NCI-H526 (cell line): ENCODE measurements at regions not wholly inside any gene's neighbourhood (a gene's known extent, or its start where the extent isn't known, plus 50 kb on each side); places are given as distances from the start of the nearest gene placed in this dataset.
"Not testable (repeated sequence)": the region's sequence is repeated elsewhere in the genome, so short reads cannot be mapped to it uniquely, and the experiment has no call there.

Experiments used
- DNase-seq, 2 experiments: peaks; one replicate each; lab custom pipeline; 2025; lab: John Stamatoyannopoulos, UW

- DNase-seq, result no peak
Measured at GRCh38 chr3:88954853-88955252, 152.6 kb upstream of the EPHA3 start.

- no peak for DNase-seq
Measured at GRCh38 chr3:88955274-88955673, 152.1 kb upstream of the EPHA3 start.

GRCh38 chr3:88957711-88958439, 149.5 kb upstream of the EPHA3 start:
- no peak for DNase-seq

- no peak for DNase-seq
Measured at GRCh38 chr3:88960019-88960418, 147.4 kb upstream of the EPHA3 start.

- no peak for DNase-seq
Measured at GRCh38 chr3:88963003-88963402, 144.4 kb upstream of the EPHA3 start.

- no peak for DNase-seq
Measured at GRCh38 chr3:88979760-88980159, 127.7 kb upstream of the EPHA3 start.

- no peak for DNase-seq
Measured at GRCh38 chr3:88983458-88983857, 124.0 kb upstream of the EPHA3 start.

GRCh38 chr3:88984256-88984655, 123.2 kb upstream of the EPHA3 start:
- DNase-seq, result no peak

- no peak for DNase-seq
Measured at GRCh38 chr3:88984832-88985231, 122.6 kb upstream of the EPHA3 start.

GRCh38 chr3:88985491-88985890, 121.9 kb upstream of the EPHA3 start:
- no peak for DNase-seq

- DNase-seq, result no peak
Measured at GRCh38 chr3:88986834-88987233, 120.6 kb upstream of the EPHA3 start.

- no peak for DNase-seq
Measured at GRCh38 chr3:88987776-88988175, 119.6 kb upstream of the EPHA3 start.

- no peak for DNase-seq
Measured at GRCh38 chr3:88988906-88989305, 118.5 kb upstream of the EPHA3 start.

- no peak for DNase-seq
Measured at GRCh38 chr3:88991496-88991895, 115.9 kb upstream of the EPHA3 start.

GRCh38 chr3:88996691-88997090, 110.7 kb upstream of the EPHA3 start:
- no peak for DNase-seq

GRCh38 chr3:88997260-88997659, 110.2 kb upstream of the EPHA3 start:
- no peak for DNase-seq

- no peak for DNase-seq
Measured at GRCh38 chr3:89000886-89001285, 106.5 kb upstream of the EPHA3 start.

- DNase-seq, result no peak
Measured at GRCh38 chr3:89002191-89002590, 105.2 kb upstream of the EPHA3 start.

GRCh38 chr3:89013536-89013935, 93.9 kb upstream of the EPHA3 start:
- no peak for DNase-seq

GRCh38 chr3:89017531-89017930, 89.9 kb upstream of the EPHA3 start:
- DNase-seq, result no peak

- no peak for DNase-seq
Measured at GRCh38 chr3:89025185-89025584, 82.2 kb upstream of the EPHA3 start.

- no peak for DNase-seq
Measured at GRCh38 chr3:89032346-89033013, 74.9 kb upstream of the EPHA3 start.

- DNase-seq, result not testable (repeated sequence)
Measured at GRCh38 chr3:89034723-89035122, 72.7 kb upstream of the EPHA3 start.

- DNase-seq, result no peak
Measured at GRCh38 chr3:89038869-89039268, 68.6 kb upstream of the EPHA3 start.
